ENCODE measurements at regions not wholly inside any gene's neighbourhood (a gene's known extent, or its start where the extent isn't known, plus 50 kb on each side); places are given as distances from the start of the nearest gene placed in this dataset.

GRCh38 chr7:67426654-67427053, 430.0 kb downstream of the TYW1 start:
- DNase-seq, result no peak

GRCh38 chr7:67429735-67430134, 433.1 kb downstream of the TYW1 start:
- no peak for DNase-seq

GRCh38 chr7:67432536-67433234, 436.1 kb downstream of the TYW1 start:
- DNase-seq, result no peak

GRCh38 chr7:67435894-67436535, 439.4 kb downstream of the TYW1 start:
- DNase-seq, result no peak

- no peak for DNase-seq
Measured at GRCh38 chr7:67438198-67438882, 441.7 kb downstream of the TYW1 start.

GRCh38 chr7:67438913-67439505, 442.4 kb downstream of the TYW1 start:
- no peak for DNase-seq

GRCh38 chr7:67440321-67440720, 443.7 kb downstream of the TYW1 start:
- no peak for DNase-seq

GRCh38 chr7:67445728-67446127, 449.1 kb downstream of the TYW1 start:
- DNase-seq, result no peak

GRCh38 chr7:67447297-67447696, 450.7 kb downstream of the TYW1 start:
- DNase-seq, result no peak

GRCh38 chr7:67448271-67448670, 451.6 kb downstream of the TYW1 start:
- no peak for DNase-seq

GRCh38 chr7:67450171-67450570, 453.5 kb downstream of the TYW1 start:
- no peak for DNase-seq

GRCh38 chr7:67451306-67451705, 454.7 kb downstream of the TYW1 start:
- DNase-seq, result no peak

GRCh38 chr7:67452516-67453026, 455.9 kb downstream of the TYW1 start:
- no peak for DNase-seq

GRCh38 chr7:67453580-67454380, 457.1 kb downstream of the TYW1 start:
- no peak for DNase-seq

- DNase-seq, result no peak
Measured at GRCh38 chr7:67455508-67455907, 458.9 kb downstream of the TYW1 start.

- no peak for DNase-seq
Measured at GRCh38 chr7:67462781-67463191, 466.2 kb downstream of the TYW1 start.

GRCh38 chr7:67463316-67463715, 466.7 kb downstream of the TYW1 start:
- no peak for DNase-seq

- no peak for DNase-seq
Measured at GRCh38 chr7:67463983-67464382, 467.4 kb downstream of the TYW1 start.

- no peak for DNase-seq
Measured at GRCh38 chr7:67466109-67466508, 469.5 kb downstream of the TYW1 start.

- no peak for DNase-seq
Measured at GRCh38 chr7:67470256-67470751, 473.7 kb downstream of the TYW1 start.

- DNase-seq, result no peak
Measured at GRCh38 chr7:67475293-67475692, 478.7 kb downstream of the TYW1 start.

- DNase-seq, result no peak
Measured at GRCh38 chr7:67478066-67478465, 481.4 kb downstream of the TYW1 start.

Measured in NCI-H1048 (cell line).